NB4 (cell line): ENCODE measurements at regions not wholly inside any gene's neighbourhood (a gene's known extent, or its start where the extent isn't known, plus 50 kb on each side); places are given as distances from the start of the nearest gene placed in this dataset.

Experiments used
- TF ChIP-seq, protein P1 (sequence below): IDR thresholded peaks from one replicate; pipeline ENCODE4 v1.5.1; 2012; ENCODE audit warnings: low read depth, low read length
- TF ChIP-seq, protein P2 (sequence below): IDR thresholded peaks from 2 replicates; pipeline ENCODE4 v1.6.1; 2011; ENCODE audit warnings: low read depth, low read length

DNA sequence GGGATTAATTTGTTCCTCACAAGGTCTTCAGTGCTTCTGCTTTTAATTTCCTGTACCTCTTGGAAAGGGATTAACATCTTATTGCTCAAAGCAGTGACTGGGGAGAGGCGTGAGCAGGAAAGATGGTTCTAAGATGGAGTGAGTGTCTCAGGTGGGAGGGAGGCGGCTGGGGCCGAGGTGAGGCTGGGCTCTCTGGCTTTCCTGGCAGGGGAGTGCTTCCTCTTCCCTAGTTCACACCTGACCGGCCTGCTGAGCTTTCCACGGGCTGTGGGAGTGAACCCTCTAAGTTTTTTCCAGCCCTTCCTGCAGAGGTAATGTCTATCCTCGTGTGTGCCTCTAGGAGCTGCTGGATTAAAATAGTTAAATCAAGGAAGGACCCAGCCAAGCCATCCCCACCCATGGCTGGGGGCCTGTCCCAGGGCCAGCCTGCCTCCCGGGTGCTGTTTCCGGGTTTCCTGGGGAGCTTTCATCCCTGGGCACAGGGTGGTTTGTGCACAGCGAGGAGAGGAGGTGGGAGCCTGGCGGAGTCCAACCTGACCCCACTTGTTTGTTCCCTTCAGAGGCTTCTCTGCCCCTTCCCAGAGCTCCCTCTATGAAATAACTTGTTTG, 179.1 kb downstream of the TFAP2C start:
- TF ChIP-seq, protein P1, sequence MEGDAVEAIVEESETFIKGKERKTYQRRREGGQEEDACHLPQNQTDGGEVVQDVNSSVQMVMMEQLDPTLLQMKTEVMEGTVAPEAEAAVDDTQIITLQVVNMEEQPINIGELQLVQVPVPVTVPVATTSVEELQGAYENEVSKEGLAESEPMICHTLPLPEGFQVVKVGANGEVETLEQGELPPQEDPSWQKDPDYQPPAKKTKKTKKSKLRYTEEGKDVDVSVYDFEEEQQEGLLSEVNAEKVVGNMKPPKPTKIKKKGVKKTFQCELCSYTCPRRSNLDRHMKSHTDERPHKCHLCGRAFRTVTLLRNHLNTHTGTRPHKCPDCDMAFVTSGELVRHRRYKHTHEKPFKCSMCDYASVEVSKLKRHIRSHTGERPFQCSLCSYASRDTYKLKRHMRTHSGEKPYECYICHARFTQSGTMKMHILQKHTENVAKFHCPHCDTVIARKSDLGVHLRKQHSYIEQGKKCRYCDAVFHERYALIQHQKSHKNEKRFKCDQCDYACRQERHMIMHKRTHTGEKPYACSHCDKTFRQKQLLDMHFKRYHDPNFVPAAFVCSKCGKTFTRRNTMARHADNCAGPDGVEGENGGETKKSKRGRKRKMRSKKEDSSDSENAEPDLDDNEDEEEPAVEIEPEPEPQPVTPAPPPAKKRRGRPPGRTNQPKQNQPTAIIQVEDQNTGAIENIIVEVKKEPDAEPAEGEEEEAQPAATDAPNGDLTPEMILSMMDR, result no peak
- TF ChIP-seq, protein P2, sequence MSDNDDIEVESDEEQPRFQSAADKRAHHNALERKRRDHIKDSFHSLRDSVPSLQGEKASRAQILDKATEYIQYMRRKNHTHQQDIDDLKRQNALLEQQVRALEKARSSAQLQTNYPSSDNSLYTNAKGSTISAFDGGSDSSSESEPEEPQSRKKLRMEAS, result no peak
